GM12892 (cell line): ENCODE measurements at regions not wholly inside any gene's neighbourhood (a gene's known extent, or its start where the extent isn't known, plus 50 kb on each side); places are given as distances from the start of the nearest gene placed in this dataset.

Experiments used
- POLR2A ChIP-seq: IDR thresholded peaks from 2 replicates; pipeline ENCODE4 v1.6.1; 2011; ENCODE audit warnings: low read depth, low read length, control low read depth
- POLR2AphosphoS5 ChIP-seq: IDR thresholded peaks from 2 replicates; pipeline ENCODE4 v1.6.1; 2011; ENCODE audit warnings: low read depth, low read length, control low read depth
- TAF1 ChIP-seq: IDR thresholded peaks from 2 replicates; pipeline ENCODE4 v1.6.1; 2011; ENCODE audit warnings: low read depth, mild to moderate bottlenecking, control low read depth, low read length, borderline replicate concordance

GRCh38 chr20:22312744-22313346, 271.5 kb downstream of the FOXA2 start:
- TF ChIP-seq POLR2AphosphoS5 (no peak), POLR2A (no peak), TAF1 (no peak)
